ENCODE measurements at regions not wholly inside any gene's neighbourhood (a gene's known extent, or its start where the extent isn't known, plus 50 kb on each side); places are given as distances from the start of the nearest gene placed in this dataset.

DNA sequence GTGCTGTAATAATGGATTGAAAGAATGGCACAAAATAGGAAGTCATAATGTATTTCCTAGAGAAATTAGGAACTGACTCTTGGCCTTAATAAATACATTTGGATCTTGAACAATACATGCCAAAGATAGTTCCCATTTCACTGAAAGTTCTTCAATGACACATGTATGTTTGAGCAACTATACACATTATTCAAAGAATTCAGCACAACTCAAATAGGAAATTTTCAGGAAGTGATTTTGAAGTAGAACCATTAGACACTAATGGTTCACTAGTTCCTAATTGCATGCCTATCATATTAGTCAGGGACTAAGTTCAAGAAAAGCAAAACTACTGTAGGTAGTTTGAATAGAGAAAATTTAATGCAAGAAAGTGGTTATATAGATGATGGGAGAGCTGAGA lies 404.7 kb downstream of the LMO4 start:
- DNase-seq = no peak

DNA sequence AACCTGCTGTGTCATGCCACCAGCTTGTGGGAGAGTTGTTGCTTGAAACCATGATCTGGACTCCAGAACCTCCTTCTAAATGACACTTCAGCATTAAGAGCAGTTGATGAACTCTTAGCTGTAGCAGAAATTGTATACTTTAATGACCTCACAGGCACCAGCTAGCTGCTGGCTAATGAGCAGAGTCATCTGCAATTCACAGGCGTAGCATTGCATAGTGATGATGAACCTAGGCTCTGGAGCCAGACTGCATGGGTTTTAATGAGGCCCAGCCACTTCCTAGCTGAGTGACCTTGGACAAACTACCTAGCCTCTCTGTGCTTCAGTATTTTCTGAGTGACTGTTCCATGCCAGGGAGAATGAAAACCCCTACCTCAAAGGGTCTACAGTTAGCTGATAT lies 407.1 kb downstream of the LMO4 start:
- no peak for DNase-seq

DNA sequence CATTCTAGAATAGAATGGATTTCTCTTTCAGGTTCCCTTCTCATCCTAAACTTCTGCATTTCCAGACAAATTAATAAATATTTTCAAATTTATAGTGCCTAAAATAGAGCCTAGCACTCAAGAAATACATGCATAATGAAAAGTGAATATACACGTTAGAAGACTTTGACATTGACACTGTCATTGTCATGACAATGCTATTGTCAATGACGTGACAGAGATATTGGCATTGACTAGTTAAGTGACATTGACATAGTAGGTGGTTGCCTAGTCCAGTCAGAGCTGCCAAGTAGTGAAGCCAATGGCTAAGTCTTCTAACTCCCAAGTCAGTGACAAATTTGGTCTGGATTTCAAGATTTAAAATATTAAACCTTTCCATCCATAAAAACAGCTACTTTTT lies 410.5 kb downstream of the LMO4 start:
- no peak for DNase-seq

DNA sequence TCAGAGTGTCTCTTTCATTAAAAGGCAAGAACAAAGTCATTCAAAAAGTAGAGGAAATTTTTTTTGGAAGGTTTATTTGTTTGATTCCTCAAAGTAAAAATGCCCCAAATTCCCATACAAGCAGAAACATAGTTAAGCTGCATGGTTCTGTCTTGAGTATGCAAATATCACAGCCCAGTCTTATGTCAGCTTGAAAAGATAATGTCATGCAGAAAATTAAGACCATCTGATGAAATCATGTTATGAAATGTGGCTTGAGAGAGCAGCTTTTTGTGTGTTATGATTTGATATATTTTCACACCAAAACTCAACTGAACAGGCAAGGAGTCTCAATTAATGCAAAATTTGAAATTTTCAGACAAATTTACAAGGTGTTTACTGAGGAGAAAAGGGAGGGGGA lies 411.0 kb downstream of the LMO4 start:
- DNase-seq = no peak

DNA sequence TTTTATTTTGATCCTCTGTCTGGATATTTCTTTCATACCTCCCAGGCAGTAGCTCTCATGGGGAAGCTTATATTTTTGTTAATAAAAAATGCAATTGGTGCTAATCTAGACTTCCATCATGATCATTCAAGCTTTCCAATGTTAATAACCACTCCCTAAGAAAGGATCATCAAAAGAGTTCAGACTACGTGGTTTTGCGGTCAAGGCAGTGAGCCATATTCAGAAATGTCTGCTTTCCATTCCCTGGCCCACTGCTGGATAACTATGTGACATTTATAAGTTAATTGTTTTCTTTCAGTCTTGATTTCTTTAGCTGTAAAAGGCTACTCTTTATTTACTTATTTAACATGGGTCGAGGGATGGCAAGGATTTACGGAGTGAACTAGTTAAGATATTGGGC lies 414.6 kb downstream of the LMO4 start:
- DNase-seq = no peak

DNA sequence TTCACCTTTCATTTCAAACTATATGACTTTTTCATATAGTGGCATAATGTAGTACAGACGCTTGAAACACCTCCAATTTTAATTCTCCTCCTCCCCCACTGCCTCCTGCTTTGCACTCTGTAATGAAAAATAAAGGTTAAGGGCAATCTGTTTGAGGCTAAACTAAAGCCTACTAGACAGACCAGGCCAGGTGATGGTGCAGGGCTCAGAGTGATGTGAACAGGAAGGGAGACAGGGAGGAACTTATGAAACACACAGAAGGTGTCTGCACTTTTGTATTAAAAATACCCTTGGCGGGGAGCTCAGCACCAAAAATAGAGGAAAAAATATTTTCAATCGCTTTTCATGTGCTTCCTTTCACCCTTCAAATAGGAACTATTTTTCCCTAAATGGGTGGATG lies 415.4 kb downstream of the LMO4 start:
- DNase-seq = no peak

DNA sequence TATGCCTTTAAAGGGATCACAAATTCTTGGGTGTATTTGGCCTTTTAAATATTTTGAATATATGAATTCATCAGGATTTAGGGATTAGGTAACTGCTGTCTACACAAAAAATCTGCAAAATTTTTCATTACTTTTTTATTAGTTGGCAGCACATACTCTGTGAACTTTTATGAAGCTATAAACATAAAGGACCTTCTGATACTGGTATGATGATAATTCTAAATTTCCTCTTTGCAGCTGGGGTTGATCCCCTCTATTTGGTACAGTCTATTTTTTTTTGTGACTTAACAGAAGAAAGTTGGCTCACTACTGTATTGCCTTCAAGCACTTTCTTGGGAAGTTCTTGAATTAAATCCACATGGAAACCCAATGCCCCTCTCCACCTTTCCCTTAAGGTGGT lies 416.1 kb downstream of the LMO4 start:
- DNase-seq = no peak

DNA sequence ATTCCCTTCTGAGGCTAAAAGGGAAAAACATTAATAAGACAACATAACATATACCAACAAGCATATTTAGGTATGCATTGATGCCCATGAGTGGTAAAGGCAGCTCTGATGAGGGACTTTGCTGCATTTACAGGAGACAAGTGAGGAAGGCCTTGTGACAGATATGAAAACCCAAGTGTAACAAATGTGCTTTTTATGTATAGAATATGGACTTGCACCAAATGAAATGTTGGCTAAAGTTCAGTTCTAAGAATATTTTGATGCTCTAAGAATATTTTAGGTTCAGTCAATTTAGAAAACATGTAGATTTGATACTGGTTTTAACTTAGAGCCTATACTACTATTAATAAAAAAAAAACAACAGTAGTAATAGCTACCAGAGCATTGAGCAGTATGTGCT lies 424.7 kb downstream of the LMO4 start:
- no peak for DNase-seq

DNA sequence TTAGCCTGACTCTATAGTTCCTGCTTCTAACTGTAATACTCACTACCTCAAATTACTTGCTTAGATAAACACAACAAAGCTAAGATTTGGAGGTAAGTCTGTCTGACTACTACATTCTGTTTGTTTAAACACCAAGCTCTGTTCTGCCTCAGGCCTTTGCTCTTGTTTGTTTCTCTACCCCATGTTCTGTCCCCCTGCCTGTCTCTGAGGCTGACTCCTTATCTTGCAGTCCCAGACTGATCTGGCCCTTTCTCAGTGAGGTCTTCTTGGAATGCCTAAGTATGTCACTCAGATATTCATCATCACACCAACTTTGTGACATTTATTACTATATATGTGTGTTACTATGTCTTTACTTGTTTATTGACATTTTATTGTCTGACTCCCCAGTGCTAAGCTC lies 425.5 kb downstream of the LMO4 start:
- no peak for DNase-seq

DNA sequence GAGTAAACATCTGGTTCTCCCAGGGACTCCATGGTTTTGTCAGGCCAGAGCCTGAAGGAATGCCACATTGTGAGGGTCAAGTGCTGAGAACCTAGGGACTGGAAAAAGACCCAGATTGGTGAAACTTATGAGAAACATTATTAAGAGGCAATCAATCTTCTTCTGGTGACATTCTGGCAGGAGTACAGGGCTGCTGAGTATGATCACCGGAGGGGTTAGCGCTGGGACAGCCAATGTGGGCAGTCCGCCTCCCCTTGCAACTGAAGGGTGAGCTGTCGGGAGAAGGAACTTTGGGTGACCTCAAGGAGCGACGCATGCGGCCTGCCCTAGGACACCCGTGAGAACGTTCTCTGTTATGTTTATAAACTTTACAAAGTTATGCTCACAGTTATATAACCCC lies 429.0 kb downstream of the LMO4 start:
- no peak for DNase-seq

DNA sequence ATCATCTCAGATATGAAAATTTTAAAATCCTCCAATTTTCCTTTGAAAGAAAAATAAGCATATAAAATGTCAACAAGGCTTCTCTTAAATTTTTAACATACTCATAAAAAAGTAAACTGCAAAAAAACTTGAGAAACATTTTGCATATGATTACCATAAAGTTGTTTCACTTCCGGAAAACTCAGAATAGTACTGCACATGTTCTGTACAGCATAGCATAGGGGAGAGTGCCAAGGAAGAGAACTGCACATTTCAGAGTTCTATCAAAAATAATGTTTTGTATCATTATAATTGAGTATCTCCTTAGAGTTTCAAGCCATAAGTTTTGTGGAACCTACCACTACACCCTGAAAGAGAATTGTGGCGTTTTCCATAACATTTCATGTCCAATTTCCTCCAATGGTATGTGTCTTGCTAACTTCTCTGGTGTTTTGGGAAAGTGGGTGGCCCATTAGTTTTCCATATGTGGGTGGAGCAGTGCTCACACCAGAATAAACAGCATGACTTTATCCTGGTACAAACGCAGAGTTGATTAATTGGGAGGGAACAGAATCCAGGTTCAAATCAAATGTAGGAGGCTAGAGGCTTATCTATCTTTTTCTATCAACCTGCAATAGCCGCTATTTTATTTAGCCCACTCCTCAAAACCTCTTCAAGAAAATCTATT lies 430.9 kb downstream of the LMO4 start:
- DNase-seq = no peak

DNA sequence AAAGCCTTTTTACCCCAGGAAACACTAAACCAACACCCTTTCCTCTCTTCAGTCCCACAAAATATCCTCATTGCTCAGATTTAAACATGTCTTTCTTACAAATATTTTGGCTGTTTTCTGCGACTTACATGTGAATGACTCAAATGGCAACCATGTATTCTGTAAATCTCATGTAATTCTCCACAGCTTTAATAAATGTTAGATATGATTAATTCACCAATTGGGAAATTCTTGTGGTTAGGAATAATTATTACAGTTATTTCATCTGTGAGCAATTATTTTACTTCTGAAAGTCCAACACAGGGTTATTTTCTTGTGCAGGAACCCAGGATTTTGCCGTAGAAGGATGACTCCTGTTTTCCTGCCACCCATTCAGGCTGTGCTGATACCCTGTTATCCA lies 431.5 kb downstream of the LMO4 start:
- no peak for DNase-seq

DNA sequence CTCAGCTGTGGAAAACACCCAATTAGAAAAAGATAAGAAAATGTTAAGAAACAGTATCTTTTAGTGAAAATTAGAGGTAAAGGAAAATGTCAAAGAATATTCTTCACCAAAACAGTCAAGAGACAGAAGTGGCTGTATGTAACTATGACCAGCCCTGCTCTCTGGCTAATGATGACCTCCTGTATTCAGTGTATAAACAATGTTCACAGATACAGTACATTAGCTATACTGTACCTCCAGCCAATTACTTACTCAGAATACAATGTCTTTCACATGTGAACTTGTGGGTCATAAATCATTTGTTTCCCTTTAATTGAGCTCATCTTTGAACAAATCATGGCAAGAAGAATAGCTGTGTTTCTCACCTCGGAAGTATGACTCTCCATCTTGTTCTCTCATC lies 432.0 kb downstream of the LMO4 start:
- no peak for DNase-seq

DNA sequence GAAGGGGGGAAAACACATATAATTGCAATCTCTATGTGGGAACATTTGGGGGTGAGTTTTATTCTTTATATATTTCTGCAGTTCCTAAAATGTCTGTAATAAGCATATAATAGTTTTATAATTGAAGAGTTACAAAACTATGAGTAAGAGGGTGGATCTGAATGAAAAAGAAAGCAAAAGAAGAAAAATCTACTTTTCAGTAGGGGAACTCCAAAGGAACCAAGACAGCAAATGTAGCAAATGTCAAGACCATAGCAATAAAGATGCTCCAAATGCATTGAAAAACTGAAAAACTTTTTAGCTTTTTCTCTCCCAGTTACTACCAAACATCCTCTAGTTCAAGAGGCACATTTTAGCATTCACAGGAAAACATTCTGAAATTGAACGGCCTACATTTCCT lies 434.8 kb downstream of the LMO4 start:
- DNase-seq = no peak

DNA sequence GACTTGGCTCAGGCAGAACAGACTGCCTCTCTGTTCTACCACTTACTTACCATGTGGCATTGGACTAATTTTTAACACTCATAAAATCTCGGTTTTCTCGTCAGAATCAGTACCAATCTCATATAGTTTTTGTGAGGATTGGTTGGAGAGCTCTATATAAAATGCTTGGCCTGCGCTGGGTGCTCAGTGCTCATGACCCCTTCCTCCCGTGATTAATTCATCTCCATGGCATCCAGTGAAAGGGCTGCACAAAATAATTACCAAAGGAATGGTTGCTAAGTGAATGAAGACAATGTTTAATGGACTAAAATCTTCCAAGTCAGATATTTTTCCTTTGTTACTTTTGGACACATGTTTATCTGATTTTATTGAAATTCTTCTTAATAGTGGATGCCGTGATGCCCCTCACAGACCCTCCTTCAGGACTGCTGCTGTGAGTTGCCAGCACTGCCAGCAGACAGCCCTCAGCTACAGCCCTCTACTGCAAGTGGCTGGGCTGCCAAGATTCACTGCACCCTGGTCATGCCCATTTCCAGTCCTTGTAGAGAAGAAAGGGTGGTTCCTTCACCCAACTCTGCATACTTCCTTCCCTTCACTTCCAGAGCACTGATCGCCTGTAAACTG lies 436.5 kb downstream of the LMO4 start:
- no peak for DNase-seq

DNA sequence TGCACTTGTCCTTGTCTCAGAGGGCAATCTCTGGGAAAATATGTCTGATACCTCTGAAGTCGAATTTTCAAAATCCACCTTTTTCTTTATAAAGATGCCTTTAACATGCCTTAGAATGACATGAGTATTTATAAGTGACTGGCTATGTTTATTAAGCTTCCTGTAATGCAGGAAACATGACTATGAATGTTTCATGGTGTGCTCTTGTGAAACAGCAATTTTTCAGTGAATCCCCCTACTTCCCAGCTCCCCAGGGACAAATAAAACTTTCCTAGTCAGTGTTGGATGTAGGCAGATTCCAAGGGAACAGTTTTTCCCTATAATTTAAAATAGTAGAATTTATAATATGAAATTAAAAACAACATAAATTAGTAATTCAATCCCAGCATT lies 437.0 kb downstream of the LMO4 start:
- no peak for DNase-seq

DNA sequence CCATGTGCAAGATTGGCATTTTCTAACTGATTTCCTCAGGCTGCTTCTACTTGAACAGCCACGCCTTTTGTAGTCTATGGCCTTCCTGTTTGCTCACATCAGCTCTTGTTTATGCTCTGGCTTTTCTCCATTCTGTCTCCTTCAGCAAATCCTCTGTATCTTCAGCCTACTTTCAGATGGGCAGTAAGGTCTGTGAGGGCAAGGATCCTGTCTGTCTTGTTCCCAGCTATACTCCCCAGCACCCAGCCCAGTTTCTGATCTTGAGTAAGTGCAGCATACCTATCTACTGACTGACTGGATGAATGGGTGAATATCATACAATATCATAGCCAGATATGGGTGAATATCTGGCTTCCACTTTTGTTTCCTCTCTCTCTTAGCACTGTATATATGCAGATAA lies 438.1 kb downstream of the LMO4 start:
- DNase-seq = no peak

DNA sequence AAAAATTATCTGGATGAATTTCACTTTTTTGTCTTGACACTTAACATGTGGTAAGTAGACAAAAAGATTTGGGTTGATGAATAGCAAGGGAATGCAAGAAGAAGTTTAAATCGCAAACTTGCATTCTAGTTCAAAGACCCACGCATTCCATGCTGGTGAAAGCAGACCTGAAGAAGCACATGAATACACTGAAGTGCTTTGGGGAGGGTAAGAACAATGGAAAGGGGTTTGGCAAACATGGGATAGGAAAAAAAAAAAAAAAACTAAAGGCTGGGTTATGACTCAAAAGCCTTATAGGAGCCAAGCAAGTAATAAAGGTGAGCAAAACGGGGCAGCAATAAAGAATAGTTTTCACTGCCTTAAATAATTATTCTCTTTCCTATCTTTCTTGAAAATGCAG lies 450.2 kb downstream of the LMO4 start:
- DNase-seq = no peak

DNA sequence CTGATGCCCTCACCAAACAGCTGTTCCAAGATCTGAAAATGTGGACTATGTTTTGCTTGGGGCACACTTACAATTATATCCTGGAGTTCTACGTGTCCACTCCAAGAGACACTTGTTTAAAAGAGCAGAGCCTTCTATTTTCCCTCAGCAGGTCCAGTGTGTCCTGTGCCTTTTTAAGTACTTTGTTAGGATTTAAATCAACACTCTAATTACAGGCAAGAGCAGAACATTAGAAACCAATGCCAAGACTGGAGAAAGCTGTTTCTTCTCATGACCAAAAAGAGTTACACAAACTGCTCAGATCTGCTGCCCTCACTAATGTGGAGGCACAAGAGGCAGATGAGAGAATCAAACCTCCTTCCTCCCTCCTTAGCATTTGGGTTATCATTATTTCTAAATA lies 452.9 kb downstream of the LMO4 start:
- no peak for DNase-seq

DNA sequence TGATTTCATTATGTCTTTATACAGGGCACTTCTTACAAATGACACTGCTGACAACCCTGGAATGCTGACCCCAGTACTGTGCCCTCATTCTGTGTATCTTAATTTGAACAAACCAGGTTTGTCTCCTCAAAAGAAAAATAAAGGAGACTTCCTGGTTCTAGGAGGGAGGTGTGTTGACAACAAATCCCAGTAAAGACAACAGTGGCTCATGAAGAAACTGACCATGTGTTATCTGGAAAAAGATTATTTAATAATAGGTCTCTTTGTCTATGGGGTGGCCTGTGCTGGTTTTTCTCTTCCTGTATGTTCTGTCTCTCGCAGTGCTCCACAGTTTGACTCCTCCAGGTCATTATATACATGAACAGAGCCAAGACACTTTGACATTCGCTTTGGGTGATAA lies 454.6 kb downstream of the LMO4 start:
- DNase-seq = no peak

DNA sequence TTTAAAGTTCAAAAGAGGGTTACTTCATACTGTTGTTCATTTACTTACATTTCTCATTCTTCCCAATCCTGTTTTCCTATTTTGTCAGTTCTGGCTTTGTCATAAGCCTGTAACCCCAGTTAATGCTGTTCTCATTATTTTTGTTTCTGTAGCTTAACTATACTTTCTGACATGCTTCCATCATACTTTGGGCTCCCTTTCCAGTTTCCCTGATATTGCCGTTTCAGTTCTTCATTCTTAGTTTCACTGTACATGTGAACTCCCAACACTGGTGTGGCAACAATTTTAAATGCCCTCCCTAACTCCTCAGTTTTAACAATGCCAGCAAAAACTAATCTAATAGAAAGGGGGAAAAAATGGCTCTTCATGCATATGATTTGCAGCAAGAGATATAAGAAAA lies 456.7 kb downstream of the LMO4 start:
- no peak for DNase-seq

DNA sequence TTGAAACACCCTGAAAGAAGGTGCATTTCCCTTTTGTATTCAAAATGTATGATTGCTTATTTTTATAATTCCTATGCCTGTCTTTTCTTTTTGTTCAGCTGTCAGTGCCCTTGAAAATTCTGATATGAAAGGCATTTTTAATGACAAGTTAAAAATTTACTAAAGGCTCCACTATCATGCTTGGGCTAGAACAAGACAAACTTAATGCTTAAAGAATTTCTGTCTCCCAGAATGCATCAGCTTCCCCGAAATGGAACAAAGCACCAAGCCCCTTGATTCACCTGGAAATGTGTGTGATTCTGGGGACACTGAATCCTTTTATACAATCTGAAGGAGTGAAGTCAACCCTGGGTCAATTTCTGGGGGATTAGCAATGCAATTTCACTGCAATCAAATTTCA lies 457.5 kb downstream of the LMO4 start:
- no peak for DNase-seq

DNA sequence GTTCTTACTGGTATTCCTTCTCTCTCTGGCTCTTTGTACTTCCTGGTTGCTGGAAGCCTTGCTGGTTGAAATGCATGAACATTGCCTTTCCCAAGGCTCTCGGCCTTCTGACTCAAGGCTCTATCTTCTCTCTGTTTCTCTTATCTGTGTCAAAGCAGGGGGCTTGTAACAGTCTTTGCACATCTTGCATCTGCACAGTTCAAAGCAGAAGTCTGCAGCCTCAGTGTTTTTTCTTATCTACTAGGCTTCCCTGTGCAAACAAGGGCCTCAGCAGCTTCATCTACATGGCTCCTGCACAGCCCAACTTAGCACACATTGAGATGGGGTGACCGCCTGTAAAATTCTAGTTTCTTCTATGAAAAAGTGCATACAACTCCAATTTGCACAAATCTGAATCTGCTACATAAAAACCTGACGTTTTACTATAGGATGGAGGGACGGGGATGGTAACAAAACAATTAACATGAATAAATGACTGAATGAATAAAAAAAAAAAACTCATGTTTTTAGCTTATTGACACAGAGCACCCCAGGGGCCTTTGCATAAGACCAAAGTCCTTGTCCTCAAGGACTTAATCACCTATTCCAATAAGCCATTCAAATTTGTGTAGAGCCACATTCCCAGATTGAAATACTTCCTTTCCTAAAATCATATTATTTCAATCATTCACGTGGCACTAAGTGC lies 458.3 kb downstream of the LMO4 start:
- DNase-seq = no peak

DNA sequence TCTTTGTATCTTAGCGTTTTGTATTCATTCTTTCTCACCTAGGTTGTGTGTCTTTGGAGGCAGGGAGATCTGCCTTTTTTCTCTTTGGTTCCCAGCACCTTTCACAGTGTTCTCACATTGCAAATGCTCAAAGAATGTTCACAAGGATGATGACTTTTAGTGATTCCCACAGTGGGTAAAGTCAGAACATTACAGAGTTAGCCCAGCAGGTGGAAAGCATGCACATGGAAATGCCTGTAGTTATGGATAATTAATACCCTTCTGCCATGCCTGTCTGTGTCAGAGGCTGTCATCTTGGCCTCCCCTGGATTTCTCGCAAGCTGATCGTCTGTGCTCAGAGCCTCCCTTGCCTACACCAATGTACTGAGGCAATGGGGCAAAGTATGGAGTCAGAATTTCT lies 458.9 kb downstream of the LMO4 start:
- no peak for DNase-seq

DNA sequence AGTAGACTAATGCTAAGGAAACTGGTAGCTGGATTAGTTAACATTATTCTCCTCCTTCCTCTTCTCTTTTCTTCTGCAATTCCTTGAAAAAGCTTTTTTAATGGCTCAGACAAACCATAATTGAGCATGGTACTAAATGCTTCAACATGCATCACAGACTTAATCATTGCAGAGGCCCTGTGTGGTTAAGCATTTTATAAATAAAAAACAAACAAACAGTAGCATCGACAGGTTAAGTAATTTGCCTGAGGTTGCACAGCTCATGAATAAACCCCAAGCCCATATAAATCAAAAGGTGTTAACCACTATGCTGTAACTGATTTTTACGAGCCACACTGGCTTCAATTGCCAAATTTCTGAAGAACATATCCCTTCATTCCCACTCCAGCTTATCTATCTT lies 462.1 kb downstream of the LMO4 start:
- DNase-seq = no peak
